GM19043 (cell line): ENCODE measurements at regions not wholly inside any gene's neighbourhood (a gene's known extent, or its start where the extent isn't known, plus 50 kb on each side); places are given as distances from the start of the nearest gene placed in this dataset.
"Not testable (repeated sequence)": the region's sequence is repeated elsewhere in the genome, so short reads cannot be mapped to it uniquely, and the experiment has no call there.

ENCODE experiments used
- ATAC-seq: cut with Tn5 transposase; IDR thresholded peaks from one replicate; pipeline ENCODE4 v1.9.1; 2021; ENCODE audit warnings: low read depth; ENCODE audit not compliant: unreplicated experiment

DNA sequence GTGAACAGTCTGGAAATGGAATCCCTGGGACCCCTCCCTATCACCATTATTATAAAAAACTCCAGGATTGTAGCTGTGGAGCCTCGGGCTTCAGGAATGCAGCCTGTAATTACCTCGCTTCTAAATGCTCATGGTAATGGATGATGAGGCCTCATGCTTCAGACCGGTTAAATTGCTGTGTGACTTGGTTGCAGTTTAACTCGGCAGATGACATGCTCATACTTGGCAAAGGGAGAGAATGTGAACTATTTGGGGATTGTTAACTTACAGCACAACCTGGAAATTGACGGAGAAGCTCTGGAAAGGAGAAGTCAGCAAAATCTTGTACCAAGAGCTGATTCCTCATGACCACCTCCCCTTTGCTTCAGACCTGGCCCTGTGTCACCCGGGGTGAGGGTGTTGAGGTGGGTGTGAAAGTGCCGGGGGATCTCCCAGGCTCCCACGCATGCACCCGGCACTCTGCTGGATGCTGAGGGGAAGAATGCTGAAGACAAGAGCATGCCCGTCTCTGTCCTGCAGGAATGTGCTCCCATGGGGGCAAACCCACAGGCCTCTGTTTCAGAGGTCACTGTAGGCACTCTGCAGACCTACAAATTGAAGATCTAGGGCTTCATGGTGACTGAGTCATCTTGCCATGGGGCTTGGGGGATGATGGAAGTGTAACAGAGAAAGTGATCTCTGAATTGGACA is 364.8 kb downstream of the RPS6KC1 start:
- no peak for ATAC-seq

DNA sequence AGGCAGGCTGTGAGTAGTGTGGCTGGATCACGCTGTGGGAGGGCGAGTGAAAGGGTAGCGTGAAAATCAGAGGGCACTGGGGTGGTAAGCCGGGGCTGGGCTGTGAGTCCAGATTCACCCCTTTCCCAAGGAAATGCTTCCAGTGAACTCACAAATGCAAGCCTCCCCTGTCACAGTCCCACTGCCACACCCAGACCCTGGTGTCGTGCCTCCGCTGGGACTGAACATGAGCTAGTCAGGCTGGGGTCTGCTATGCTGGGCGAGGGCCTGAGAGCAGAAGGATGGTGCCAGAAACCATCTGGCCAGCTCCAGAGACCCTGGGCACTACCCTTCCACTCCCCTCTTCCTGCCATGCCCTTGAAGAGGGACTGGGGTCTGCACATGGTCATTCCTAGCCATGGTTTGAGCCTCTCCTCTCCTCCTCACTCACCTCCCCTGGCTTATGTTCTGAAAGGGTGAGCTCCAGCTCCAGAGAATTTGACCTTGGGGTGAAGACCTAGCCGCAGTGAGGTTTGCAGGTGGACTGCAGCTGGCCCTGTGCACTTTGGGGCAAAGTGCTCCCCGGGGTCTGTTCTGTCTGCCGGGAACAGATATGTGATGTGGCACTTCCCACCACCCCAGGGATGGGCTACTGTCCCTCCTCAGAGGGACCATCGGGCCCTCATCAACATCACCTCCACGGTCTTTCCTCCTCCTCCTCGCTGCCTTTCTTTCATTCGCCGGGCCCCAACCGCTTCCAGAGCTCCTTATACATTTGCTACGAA is 365.6 kb downstream of the RPS6KC1 start:
- ATAC-seq, result no peak

DNA sequence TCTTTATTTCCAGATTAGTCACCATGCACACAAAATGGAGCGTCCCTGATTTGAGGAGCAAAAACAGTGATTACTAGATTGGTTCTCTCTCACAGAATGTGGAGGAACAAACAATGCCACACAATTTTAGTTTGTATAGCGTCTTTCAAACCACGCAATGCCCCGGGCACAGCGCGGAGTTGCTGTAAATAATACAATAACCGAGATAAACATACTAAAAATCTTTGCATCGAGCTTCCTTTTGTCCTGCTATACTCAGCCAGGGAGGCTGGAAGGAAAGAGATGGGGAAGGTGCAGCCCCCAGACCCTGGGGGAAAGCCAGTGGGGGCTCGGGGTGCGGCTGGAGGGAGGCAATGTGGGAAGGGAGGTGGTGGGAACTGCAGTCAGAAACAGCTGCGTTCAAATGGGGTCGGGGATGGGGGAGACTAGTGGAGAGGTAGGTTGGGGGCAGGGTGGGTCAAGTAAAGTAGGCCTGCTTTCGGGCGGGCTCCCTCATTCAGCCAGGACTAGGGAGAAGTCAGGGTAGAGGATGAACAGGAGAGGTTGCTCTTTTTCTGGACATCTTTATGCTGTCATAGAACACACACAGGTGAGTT is 366.3 kb downstream of the RPS6KC1 start:
- no peak for ATAC-seq

DNA sequence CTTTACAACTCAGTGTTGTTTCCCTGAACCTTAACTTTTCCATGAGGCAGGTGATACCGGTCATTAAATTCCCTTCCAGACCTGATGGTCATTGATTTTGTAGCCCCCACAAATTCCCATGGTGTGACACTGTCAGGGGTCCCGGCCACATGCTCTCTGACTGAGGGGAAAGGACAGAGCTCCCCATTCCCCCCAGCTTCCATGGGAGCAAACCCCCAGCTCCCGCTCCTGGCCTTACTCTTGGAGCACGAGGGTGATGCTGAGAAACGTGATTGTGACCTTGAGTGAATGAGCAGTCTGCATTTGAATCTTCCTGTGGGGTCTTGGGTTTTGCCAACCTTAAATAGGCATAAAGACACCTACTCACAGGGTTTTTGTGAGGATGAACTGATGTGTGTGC is 366.8 kb downstream of the RPS6KC1 start:
- ATAC-seq, result no peak

DNA sequence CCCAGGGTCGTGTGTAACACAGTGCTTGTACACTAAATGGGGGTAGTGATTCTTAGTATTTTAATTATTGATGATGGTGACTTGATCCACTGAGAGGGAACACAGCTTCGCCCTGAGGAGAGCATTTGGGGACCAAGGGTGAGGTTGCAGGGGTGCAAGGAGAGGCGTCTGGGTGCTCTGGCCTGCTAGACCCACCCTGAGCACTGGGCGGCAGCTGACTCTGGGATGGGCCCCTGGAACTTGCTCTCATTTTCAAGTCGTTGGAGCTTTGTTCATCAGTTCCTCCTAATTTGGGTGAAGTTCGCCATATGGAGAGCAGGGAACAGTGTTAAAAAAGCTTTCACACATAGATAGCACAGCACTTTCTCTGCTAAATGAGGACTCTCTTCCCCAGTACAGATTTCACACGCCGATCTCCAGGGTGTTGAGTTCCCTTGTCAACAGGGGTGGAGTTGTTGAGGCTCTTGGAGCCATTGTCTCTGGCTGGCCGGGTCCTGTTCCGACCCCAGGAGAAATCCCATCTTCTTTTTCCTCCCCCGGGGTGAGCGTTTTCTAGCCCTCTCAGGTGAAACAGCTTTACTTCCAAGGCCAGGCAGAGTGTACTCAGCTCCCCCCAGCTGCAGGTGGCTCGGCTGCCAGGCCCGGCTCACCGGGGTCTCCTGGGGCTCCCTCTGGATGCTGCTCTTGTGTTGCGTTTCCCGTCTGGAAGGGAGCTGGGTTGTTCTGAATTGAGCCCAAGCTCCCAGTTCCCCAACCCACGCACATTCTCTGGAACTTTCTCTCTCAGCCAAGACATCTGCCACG is 367.4 kb downstream of the RPS6KC1 start:
- ATAC-seq, result no peak

DNA sequence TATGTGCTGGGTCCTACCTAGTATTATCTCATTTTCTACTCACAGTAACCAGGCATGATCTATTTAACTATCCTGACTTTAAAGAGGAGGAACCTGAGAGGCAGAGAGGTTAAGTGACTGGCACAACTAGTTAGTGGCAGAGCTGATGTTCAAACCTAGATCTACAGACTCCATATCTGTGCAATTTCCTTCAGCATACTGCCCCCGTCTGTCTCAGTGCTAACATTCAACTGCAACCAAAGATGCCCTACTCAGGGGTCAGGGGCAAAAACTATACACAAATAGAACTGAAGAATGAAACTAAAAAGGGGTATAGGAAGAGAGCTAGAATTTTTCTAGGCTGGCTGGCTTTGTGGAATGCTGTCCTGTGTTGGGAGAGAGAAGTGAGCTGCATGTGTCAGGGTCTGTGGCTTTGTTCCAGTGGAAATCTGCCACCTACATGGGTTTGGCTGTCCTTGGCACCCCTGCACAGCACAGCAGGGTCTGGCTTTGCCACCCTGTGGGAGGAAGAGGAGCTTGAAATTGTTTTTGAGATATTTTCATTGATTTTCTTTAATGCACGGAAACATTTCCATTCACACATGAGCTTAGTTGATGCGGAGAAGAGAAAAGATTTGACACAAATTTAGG is 368.5 kb downstream of the RPS6KC1 start:
- ATAC-seq, result no peak

- not testable (repeated sequence) for ATAC-seq
These were observed 370.1 kb downstream of the RPS6KC1 start for GRCh38 chr1:213421178-213421577.

DNA sequence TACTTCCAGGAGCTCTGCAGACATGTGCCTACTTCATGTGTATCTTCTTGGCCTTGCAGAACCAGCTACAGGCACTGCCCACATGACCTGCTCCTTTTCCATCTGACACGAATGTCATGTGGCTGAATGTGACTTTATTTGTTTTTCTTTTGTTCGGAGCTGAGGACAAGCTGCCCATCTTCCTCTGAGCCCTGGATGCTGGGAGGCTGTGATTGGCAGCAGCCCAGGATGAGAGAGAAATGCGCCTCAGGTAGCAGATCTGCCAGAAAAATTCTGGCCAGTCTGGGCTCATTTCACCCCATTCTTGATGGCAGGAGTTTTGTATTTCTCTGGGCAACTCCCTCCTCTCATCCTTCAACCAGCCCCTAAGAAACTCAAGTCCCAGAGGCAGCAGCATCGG is 372.0 kb downstream of the RPS6KC1 start:
- ATAC-seq, result no peak

DNA sequence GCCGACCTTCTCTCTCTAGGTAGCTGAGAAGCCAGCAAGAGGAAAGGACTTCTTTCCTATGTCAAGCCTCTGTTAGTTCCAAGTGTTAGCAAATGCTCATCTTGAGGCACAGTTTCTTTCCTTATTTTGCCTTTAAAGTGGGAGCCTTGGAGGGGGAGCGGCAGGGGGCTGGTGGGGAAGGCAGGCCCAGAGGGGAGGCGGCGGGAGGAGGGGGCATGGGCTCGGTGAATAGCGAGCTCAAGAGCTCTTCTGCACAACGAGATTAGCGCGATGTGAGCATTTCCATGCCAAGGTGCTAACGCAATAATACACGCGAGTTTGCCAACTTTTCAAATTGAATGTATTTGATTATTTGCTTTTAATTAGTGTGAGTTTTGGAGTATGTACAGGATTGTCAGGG is 372.6 kb downstream of the RPS6KC1 start:
- ATAC-seq, result no peak

DNA sequence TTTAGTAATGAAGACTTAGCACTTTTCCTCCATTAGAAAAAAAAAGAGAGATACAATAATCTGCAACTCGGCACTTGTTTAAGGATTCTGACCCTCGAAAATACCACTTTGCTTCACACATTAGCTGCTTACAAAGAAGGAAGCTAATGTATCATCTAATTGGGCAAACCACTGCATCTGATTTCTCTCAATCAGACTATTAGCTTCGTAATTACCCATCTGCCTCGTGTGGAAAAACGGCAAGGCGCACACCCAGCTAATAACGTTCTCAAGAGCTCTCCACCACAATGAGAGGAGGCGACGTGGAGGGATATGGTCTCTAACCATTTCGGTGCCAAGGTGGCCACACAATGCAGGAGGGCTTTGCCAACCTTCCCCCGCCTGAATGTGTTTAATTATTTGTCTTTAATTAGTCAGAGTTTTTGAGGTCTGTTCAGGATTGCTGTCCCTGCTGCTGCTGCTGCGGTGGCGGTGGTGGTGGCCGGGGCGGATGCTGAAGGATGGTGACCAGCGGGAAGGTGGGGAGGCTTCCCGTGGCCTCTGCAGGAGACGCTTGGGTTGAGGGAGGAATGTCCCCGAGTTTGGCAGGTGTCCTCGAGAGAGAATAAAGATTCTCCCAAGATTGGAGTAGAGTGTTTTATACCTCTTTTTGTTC is 374.5 kb downstream of the RPS6KC1 start:
- ATAC-seq, result no peak

GRCh38 chr1:213429642-213430041 is 378.6 kb downstream of the RPS6KC1 start:
- no peak for ATAC-seq

- no peak for ATAC-seq
These were observed 384.7 kb downstream of the RPS6KC1 start for GRCh38 chr1:213435715-213436114.

- no peak for ATAC-seq
These were observed 387.3 kb downstream of the RPS6KC1 start for GRCh38 chr1:213438339-213438738.

- no peak for ATAC-seq
These were observed 388.7 kb downstream of the RPS6KC1 start for GRCh38 chr1:213439703-213440102.

DNA sequence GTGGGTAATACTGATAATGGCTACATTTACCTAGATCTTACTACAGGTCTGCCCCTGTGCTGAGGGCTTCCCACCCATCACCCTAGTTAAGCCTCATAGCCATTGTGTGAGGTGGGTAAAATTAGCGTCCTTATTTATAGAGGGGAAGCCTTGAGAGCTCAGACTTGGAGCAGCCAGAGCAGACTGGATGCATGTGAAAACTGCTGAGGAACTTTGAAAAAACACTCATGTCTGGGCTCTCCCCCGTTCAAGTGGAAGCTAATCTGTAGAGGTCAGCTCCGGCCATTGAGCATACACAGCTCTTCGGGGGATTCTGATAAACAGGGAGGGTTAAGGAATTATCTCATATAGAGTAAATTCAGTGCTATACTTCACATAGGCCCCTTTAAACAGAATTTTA is 389.7 kb downstream of the RPS6KC1 start:
- ATAC-seq, result no peak

- no peak for ATAC-seq
These were observed 392.4 kb downstream of the RPS6KC1 start for GRCh38 chr1:213443415-213443814.

DNA sequence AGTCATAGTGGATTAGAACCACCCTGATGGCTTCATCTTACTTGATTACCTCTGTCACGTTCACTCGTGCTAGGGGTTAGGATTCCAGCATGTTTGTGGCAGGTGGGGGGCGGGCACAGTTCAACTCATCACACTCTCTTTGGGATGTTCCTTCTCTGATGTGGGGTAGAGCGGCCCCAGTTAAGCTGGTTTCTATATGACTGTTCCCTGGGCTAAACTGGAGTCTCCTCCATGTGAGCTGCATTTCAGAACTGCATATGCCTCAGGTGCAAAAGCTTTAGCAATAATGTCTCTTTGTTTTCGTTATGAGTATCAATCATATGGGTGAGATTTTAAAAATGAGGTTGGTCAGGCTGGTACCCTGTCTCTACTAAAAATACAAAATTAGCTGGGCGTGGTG is 393.2 kb downstream of the RPS6KC1 start:
- ATAC-seq, result no peak

DNA sequence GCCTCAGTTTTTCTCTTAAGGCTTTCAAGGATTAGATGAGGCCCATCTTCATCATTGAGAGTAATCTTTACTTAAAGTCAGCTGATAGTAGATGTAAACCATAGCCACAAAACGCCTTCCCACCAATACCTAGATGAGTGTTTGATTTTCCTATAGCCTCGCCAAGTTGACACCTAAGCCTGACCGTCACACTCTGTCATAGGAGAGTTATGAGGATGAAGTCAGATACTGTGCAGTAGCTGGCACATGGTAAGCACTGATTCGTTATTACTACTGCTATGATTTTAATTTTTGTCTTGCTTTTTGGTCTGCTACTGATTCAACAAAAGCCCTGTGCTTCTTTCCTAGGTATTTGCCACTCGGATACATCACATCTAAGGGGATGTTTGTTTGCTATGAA is 395.5 kb downstream of the RPS6KC1 start:
- no peak for ATAC-seq

DNA sequence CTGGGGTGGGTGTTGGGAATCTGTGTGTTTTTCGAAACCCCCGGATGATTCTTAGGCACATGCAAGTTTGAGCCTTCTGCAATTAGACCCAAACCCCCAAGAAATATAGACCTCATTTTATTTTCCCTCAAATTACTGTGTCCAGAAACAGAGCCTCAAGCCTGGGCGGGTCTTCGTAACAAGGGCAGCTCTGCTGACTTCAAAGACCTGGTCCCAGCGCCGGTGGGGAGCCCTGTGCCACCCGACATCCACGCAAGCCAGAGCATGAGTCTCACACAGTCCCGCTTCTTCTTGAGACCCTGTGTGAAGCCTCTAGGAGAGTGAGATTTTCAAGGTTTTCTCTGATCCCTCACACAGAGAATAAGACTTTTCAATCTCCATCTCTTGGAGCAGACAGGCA is 397.3 kb downstream of the RPS6KC1 start:
- ATAC-seq, result no peak

- ATAC-seq, result no peak
These were observed 397.7 kb downstream of the RPS6KC1 start for GRCh38 chr1:213448776-213449175.
